ENCODE measurements at regions not wholly inside any gene's neighbourhood (a gene's known extent, or its start where the extent isn't known, plus 50 kb on each side); places are given as distances from the start of the nearest gene placed in this dataset.
"Not testable (repeated sequence)": the region's sequence is repeated elsewhere in the genome, so short reads cannot be mapped to it uniquely, and the experiment has no call there.

DNA sequence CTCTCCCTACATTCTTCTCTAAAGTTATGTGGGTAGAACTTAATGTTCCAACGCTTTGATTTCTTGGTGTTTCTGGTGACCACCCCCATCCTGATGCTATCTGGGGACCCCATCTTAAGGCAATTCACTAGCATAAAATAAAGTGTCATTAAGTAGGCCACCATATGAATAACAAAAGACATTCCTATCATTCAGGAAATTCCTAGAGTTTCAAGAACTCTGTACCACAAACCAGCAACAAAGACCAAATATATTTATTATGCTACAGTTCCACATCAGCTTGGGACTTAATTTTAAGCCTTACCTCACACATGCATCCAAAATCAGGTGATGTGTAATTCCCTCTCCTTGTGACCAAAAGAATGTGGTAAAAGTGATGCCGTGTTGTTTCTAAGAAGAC lies 254.6 kb upstream of the LRRC4C start:
- no peak for DNase-seq

DNA sequence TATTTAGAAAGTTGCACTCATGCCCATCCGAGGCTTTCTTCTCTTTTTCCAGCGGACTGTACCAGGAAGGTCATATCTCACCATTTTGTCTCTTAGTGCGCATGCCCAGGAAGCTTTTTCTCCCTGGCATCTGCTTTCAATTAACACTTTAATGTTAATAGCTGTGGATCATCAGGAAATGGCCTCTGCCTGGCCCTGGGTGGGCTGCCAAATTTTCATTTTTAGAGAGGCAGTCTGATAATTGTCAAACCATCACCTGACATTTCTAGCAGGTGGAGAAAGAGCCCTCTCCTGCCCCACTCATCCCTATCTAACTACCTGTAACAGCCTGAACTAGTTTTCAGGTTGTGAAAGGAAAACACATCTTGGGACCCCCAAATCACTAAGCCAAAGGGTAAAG lies 257.4 kb upstream of the LRRC4C start:
- no peak for DNase-seq

DNA sequence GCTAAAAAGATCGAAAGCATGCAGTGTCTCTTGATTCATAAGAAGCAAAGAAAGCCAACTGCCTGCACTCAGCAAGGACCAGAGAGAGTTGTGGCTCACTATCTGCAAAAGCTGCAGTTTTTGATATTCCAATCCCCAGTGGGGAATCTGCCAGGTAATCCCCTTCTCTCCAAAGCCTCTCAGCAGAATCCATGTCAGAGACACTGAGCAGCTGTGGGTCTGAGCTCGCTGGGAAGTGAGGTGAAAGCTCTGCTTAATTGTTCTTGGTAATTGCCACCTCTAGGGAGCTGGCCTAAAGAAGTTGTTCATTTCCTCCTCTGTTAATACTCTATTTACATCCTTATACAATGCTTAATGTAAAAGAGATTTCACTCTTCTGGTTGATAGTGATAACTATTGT lies 261.3 kb upstream of the LRRC4C start:
- no peak for DNase-seq

DNA sequence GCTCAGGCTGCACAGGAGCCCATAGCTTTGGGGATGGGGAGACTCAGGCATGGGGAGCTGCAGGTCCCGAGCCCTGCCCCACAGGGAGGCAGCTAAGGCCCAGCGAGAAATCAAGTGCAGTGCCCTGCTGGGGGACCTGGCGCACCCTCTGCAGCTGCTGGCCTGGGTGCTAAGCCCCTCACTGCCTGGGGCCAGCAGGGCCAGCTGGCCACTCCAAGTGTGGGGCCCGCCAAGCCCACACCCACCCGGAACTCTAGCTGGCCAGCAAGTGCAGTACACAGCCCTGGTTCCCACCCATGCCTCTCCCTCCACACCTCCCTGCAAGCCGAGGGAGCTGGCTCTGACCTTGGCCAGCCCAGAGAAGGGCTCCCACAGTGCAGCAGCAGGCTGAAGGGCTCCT lies 268.7 kb upstream of the LRRC4C start:
- not testable (repeated sequence) for DNase-seq

DNA sequence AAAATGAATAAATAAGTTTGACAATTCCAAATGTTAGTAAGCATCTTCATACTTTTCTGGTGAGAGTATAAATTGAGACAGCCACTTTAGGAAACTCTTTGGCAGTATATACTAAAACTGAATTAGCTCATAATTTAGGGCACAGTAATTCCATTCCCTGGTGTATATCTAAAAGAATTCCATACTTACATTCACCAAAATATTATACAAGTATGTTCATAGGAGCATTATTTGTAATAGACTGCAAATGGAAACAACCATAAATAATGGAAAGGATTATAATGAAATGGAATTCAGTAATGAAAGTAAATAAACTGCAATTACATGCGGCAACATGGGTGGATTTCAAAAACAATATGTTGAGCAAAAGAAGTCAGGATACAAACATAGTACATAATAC lies 315.8 kb upstream of the LRRC4C start:
- DNase-seq, result no peak

DNA sequence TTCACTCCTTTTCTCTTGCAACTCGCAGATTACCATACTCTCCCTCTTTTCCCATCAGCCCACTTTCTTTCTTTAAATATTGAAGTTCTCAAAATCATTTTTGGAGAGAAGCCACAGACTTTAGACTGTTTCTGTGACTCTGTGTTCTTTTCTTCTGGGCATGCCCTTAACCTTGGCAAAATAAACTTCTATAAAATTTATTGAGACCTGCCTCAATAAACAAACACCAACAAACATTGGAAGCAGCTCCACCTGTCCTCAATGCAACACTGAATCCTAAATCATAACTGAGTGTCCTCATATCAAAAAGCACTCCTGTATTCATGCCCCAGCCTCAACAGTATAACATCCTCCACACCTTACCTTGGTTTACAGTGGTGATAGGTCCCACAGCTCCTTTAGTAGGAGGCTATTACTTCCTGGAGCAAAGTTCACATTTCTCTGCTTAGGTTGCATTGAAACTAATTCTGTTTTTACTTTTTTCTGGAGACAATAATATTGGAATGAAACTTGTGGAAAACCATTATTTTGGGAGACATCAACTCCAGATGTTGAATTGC lies 320.0 kb upstream of the LRRC4C start:
- no peak for DNase-seq

DNA sequence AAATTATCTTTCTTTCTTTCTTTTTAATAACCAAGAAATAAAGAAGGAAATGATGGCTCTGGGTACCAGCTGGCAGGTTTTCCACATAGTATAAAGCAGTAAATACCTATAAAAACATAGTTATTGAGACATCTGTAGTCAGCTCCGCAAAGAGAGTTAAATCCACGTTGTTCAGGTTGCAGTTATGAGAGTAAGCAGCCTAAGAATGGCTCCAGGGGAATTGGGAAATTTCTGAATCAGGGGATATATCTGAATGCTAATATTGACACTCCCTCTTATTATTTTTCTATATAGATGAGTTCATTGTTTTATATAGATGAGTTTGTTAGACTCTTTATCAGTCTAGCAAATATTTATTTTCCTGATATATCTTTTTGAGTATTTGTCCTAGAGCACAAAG lies 322.0 kb upstream of the LRRC4C start:
- DNase-seq, result no peak

DNA sequence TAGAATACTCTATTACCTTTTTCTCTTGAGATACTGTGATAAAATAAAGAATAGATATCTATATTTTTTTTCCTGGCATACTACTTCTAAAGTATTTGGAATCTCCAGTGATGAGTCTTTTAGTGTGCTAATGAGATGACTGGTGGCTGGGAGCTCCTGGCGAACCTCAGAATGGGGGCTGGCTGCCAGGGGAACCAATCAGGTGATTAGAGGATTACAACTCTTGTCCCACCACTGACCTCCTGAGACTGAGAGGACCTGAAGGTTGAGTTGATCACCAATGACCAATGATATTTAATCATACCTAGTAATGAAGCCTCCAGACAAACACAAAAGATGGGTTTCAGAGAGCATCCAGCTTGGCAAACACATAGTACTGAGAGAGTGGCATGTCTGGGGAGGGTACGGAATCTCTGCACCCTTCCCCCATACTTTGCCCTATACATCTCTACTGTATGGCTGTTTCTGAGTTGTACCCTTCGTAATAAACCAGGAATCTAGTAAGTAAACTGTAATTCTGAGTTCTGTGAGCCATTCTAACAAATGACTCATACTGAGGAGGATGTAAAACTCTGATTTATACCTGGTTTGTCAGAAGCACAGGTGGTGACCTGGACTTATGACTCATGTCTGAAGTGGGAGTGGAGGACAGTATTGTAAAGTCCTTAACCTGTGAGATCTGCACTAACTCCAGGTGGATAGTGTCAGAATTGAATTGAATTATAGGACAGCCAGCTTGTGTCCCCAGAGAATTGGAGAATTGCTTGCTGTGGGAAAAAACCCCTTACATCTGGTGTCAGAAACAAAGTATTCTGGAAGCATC lies 325.3 kb upstream of the LRRC4C start:
- DNase-seq, result no peak

DNA sequence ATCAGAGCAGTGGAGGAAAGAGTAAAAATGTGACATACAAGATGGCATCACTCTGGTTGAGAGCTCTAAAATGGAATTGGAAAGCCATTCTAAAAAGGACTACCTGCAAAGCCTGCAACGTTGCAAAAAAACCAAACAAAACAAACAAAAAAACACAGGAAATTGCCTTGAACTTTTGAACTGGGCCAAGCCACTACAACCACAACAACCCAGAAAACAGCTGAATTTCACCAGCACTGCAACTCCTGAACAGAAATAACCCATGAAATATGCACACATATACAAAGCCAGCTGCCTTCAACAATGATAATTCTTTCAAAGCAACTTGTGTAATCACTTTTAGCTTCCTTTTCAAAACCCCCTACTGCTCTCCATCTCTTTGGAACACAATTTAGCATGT lies 326.6 kb upstream of the LRRC4C start:
- DNase-seq, result no peak

DNA sequence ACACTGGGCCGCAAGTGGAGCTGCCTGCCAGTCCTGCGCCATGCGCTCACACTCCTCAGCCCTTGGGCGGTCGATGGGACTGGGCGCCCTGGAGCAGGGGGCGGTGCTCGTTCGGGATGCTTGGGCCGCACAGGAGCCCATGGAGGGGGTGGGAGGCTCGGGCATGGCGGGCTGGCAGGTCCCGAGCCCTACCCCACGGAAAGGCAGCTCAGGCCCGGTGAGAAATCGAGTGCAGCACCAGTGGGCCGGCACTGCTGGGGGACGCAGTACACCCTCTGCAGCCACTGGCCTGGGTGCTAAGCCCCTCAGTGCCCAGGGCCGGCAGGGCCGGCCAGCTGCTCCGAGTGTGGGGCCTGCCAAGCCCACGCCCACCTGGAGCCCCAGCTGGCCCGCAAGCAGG lies 328.7 kb upstream of the LRRC4C start:
- no peak for DNase-seq

DNA sequence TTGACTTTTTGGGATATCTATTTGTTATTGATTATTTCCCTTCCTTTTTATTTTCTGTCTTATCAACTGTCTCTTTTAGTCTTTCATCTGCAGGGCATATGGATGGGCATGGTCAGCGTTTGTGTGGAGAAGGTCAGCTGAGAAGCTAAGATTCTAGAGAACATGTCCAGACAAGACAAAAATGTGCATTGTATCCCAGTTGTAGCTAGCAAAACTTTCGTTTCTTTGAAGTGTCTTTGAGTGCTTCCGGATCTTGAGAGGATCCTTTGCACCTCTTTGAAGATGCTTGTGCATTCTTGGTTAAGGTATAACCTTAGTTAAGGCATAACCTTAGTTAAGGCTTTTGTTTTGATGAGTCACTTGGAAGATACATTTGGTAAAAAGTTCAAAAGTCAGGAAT lies 329.9 kb upstream of the LRRC4C start:
- DNase-seq, result no peak

DNA sequence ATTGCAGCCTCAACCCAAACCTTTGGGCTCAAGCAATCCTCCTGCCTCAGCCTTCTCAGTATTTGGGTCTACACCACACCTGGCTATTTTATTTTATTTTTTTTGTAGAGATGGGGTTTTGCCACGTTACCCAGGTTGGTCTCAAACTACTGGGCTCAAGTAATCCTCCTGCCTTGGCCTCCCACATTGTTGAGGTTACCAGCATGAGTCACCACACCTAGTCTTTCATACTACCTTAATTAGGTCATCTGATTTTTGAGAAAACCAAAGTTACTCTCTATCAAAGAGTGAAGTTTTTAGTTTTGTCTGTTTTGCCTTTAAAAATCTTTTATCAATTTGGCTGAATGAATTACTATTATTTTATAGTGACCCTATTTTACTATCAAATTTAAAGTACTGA lies 335.6 kb upstream of the LRRC4C start:
- DNase-seq, result no peak

DNA sequence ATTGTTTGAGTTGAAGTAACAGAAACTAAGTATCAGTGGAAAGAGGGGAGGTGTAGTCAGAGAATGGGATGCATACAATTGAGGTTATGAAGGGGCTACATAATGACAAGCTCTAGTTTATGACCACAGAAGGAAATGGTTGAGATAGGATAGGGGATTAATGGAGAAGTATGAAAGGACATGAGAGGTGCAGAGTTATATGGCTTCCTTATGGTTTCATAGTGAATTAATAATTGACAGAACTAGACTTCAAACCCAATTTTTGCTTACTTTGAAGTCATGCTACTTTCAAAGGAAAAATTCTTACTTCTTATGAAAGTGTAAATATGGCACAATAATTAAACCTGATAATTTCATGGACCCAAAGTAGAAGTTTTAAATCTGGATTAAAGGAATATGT lies 340.3 kb upstream of the LRRC4C start:
- DNase-seq, result no peak

DNA sequence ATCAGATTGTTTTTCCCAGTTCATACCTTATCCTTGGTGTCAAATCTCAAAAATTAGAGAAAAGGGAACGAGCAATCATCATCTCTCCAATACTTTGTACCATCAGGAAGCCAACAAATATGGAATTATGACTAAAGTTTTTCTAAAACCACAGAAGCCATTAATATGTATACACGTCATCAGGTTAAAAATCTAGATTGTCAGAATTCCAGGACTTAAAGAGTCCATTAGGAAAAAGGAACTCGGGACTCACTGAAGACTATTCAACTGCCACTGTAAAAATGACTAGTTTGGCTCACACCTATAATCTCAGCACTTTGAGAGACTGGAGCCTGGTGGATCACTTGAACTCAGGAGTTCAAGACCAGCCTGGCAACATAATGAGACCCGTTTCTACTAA lies 344.4 kb upstream of the LRRC4C start:
- no peak for DNase-seq

DNA sequence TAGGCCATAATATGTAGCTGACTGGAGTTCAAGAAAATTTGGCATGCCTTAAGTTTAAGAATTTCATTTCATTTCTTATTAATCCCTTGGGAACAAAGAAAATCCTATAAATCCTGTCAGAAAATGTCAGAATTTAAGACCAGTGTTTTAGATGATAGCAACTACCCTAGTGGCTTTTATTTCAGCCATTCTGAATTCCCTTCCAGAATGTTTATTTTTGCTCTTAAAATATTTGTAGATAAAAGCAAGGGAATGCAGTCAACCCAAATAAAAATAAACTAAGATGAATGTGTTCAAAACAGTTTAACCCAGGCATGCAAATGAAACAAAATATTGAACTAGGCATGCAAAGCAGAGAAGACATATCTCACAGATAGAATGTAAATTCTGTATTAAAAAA lies 356.9 kb upstream of the LRRC4C start:
- no peak for DNase-seq

DNA sequence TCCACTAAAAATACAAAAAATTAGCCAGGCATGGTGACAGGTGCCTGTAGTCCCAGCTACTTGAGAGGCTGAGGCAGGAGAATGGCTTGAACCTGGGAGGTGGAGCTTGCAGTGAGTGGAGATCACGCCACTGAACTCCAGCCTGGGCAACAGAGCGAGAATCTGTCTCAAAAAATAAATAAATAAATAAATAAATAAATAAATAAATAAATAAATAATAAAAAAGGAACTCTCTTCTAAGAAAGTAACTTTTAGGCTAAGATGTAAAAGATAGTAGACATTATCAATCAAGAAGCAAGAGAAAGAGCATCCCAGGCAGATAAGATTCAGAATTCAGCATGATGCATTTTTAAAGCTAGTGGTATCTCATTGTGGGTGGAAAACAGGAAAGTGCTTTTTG lies 364.8 kb upstream of the LRRC4C start:
- DNase-seq, result not testable (repeated sequence)

DNA sequence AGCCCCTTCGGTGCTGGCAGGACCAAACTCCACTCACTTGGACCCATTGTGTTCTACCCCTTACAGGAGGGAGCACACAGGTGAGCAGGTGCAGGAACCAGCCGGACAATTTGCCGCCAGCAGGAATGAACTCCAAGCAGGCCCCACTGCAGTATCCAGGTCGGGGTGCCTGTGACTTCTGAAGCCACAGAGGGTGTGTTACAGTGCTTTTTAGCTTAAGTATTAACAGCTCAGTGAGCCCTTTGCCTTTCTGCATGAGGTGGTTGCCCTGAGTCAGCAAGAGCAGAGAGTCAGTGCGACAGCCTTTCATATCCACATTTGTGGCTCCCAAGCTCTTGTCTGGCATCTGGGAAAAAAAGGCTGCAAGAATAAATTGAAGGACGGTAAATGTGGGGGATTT lies 366.6 kb upstream of the LRRC4C start:
- DNase-seq, result no peak

DNA sequence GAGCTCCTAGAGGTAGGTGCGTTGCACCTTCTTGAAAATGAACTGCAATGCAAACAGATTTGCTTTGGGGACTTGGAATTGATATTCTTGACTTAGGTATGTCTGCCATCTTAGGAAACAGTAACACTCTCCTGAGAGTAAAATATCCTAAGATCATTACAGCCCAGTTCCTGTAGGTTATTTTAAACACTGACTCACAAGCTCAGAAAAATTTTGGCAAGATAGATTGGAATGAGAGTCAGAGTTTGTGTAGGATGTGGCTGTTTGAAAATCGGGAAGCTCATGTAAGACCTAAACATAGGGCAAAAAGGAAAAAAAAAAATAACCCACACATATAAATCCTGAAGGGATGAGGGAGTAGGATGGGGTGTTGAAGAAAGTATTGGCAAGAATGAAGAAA lies 377.0 kb upstream of the LRRC4C start:
- DNase-seq, result no peak

DNA sequence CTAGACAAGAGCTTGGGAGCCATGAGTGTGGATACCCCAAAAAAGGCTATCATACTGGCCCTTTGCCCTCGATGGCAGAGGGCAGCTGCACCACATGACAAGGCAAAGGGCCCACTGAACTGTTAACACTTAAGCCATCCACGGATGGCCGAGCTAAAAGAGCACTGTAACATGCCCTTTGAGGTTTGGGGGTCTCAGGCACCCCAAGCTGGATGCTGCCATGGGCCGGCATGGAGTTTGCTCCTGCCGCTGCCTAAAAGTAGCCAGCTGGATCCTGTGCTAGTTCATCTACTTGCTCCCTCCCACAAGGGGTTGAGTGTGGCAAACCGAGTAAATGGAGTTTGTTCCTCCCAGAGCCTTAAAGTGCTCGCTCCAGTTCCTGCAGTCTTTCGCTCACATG lies 383.2 kb upstream of the LRRC4C start:
- no peak for DNase-seq

DNA sequence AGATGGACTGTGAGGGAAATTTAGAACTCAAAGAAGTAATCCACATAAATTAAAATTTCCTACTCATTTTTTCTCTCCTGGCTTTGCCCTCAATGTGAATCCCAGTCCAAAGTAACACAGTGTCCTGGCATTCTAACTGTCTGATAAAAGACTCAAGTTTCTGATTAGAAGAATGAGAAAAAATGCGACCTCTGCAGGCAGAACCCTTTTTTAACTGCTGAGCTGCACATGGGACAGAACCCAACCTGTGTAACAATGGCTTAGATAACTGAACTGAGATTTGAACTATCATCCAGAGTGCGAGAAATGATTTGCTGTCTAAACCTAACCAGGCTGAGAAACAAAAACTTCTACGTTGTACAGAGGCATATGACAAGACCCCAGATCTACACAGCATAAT lies 385.6 kb upstream of the LRRC4C start:
- DNase-seq, result no peak

DNA sequence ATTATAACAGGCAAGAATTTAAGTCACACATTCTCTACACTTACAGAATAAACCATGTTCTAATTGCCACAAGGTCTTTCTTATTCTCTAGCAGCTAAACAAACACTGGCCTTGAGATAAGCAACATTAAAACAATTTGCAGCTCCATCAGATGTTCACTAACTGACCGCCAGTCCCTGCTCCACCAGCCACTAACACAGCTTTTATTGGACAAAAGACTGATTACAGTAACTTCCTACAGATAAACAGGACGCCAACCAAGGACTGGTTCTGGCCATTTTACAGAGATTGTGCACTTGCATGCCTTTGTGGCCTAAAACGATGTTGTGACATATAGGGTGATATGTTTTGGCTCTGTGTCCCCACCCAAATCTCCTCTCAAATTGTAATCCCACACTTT lies 388.9 kb upstream of the LRRC4C start:
- DNase-seq, result no peak

DNA sequence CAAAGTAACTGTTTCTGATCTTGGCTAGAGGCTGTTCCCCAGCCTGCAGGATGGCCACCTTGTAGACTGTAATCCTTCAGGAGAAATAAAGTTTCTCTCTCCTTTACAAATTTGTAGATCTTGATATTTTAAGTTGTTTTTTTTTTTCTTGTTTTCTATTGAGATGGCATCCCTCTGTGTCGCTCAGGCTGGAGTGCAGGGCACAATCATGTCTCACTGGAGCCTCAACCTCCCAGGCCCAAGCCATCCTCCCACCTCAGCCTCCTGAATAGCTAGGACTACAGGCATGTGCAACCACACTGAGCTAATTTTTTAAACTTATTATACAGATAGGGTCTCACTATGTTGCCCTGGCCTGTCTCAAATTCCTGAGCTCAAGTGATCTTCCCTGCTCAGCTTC lies 389.8 kb upstream of the LRRC4C start:
- no peak for DNase-seq

DNA sequence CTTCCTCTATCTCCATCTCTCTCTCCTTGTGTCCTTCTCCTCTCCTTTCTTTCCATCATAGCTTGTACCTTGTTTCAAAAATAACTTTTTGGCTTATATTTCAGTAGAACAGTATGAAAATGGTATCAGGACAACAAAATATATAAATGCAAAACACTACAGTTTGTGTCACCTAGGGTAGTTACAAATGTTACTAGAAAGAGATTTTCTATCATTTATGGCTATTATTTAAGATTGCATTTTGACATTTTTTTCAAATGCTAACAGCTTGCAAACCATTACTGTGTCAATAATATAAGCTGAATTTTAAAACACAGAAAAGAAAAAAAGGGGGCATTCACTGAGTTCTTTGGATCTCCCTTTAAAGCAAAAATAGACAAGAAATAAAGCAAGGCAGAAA lies 392.3 kb upstream of the LRRC4C start:
- no peak for DNase-seq

DNA sequence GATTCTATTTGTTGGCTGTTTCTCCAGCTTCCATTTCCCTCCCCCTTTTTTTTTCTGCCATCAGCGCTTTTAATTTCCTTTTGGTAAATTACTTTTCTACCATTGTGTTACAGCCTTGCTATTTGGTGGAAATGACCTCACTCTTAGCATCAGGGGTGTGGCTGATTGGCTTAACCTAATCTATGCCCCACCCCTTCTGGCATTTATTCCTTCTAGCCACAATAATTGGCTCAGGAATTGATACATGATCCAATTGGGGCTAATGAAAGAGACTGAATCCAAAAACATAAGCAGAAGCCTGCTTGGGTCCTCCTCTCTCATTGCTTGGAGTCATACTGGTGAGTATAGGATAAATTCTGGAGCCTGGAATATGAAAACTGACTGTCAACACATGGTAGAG lies 402.4 kb upstream of the LRRC4C start:
- DNase-seq, result no peak

DNA sequence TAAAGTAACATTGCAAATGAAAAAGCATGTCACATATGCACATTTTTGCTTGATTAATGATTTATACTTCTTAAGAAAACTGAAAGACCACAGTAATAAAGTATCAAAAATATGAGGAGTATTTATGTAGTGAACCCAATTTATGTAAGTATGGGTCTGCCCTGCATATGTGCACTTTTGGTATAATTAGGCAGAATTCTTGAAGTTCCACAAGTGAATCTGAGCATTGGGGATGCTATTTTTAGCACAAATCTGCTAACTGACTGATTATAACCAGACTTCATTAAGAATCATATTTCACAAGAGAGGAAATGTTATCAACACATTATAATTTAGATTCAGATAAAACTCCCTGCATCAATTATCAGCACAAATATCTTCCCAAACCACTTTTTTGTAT lies 407.1 kb upstream of the LRRC4C start:
- DNase-seq, result no peak

All from hematopoietic multipotent progenitor cell treated with erythropoietin and hydrocortisone succinate and interleukin-3 and kit ligand, for 6 days (in vitro differentiated cells).